KMS-11 (cell line): ENCODE measurements at regions not wholly inside any gene's neighbourhood (a gene's known extent, or its start where the extent isn't known, plus 50 kb on each side); places are given as distances from the start of the nearest gene placed in this dataset.

Experiments
- H2AFZ ChIP-seq: fragments of 200-600 bp; sonication (generic); 2 replicates; pipeline ENCODE4 v1.6.1; 2016; ENCODE audit warnings: antibody characterized with exemption, mixed run types, low read depth
- H3K27ac ChIP-seq: fragments of 200-600 bp; sonication (generic); 2 replicates; pipeline ENCODE4 v1.6.1; 2016; ENCODE audit warnings: mild to moderate bottlenecking, mixed run types
- H3K27me3 ChIP-seq: fragments of 200-600 bp; sonication (generic); 2 replicates; pipeline ENCODE4 v1.6.1; 2017; ENCODE audit warnings: mild to moderate bottlenecking, low read depth, mixed run types, moderate library complexity; ENCODE audit not compliant: insufficient read depth
- H3K36me3 ChIP-seq: fragments of 200-600 bp; sonication (generic); 2 replicates; pipeline ENCODE4 v1.6.1; 2017; ENCODE audit warnings: mild to moderate bottlenecking, mixed run types; ENCODE audit not compliant: insufficient read depth
- H3K4me1 ChIP-seq: fragments of 200-600 bp; sonication (generic); 2 replicates; pipeline ENCODE4 v1.6.1; 2016; ENCODE audit warnings: mild to moderate bottlenecking, low read depth, mixed run types; ENCODE audit not compliant: poor library complexity, severe bottlenecking
- H3K4me2 ChIP-seq: fragments of 200-600 bp; sonication (generic); 2 replicates; pipeline ENCODE4 v1.7.0; 2016; ENCODE audit warnings: mild to moderate bottlenecking, mixed run types
- H3K4me3 ChIP-seq: fragments of 200-600 bp; sonication (generic); IDR thresholded peaks from 2 replicates; pipeline ENCODE4 v1.6.1; 2017; ENCODE audit warnings: low read depth, low read length, mixed read lengths; ENCODE audit not compliant: insufficient read depth
- H3K79me2 ChIP-seq: fragments of 200-600 bp; sonication (generic); 2 replicates; pipeline ENCODE4 v1.6.1; 2016; ENCODE audit warnings: low read depth, mixed run types; ENCODE audit not compliant: insufficient read depth
- H3K9ac ChIP-seq: fragments of 200-600 bp; sonication (generic); 2 replicates; pipeline ENCODE4 v1.6.1; 2016; ENCODE audit warnings: mild to moderate bottlenecking, mixed run types
- H4K20me1 ChIP-seq: fragments of 200-600 bp; sonication (generic); 2 replicates; pipeline ENCODE4 v1.6.1; 2016; ENCODE audit warnings: mild to moderate bottlenecking, mixed run types; ENCODE audit not compliant: insufficient read depth
- CTCF ChIP-seq: fragments of 200-600 bp; sonication (generic); conservative IDR thresholded peaks from 2 replicates; pipeline ENCODE4 v1.6.1; 2017; ENCODE audit warnings: low read depth, mild to moderate bottlenecking, antibody characterized with exemption, low read length, moderate library complexity, mixed read lengths

- Histone ChIP-seq H3K36me3 (no peaks in the 10 kb centered on the region), H3K4me3 (no peak overlapping the region), H3K79me2 (no peaks in the 10 kb centered on the region)
These were observed 150.6 kb downstream of the FHIP1A start for GRCh38 chr4:151559595-151559994.

GRCh38 chr4:151561551-151562256 is 152.7 kb downstream of the FHIP1A start:
- no peak overlapping the region for H3K4me3 ChIP-seq
- no peaks in the 10 kb centered on the region for H3K36me3 ChIP-seq
- no peaks in the 10 kb centered on the region for H3K27me3 ChIP-seq
- no peak for TF ChIP-seq CTCF
- H3K27ac ChIP-seq, result no peak overlapping the region
- no peaks in the 10 kb centered on the region for H4K20me1 ChIP-seq
- no peak overlapping the region for H3K4me2 ChIP-seq
- H3K79me2 ChIP-seq, result no peaks in the 10 kb centered on the region
- H3K4me1 ChIP-seq, result no peaks in the 10 kb centered on the region
- no peak overlapping the region for H2AFZ ChIP-seq
- H3K9ac ChIP-seq, result no peak overlapping the region

More at GRCh38 chr4:151559595-151559994, 150.6 kb downstream of the FHIP1A start:
- Histone ChIP-seq H2AFZ (no peak overlapping the region), H4K20me1 (no peaks in the 10 kb centered on the region), H3K4me2 (no peak overlapping the region), H3K27ac (no peak overlapping the region), H3K27me3 (no peaks in the 10 kb centered on the region), H3K9ac (no peak overlapping the region), H3K4me1 (no peaks in the 10 kb centered on the region)
- no peak for TF ChIP-seq CTCF

- Histone ChIP-seq H3K27ac (no peak overlapping the region), H3K27me3 (no peaks in the 10 kb centered on the region), H3K36me3 (no peaks in the 10 kb centered on the region), H3K4me1 (no peaks in the 10 kb centered on the region), H4K20me1 (no peaks in the 10 kb centered on the region), H3K4me3 (no peak overlapping the region), H2AFZ (no peak overlapping the region), H3K79me2 (no peaks in the 10 kb centered on the region), H3K4me2 (no peak overlapping the region), H3K9ac (no peak overlapping the region)
- no peak for TF ChIP-seq CTCF
These were observed 154.2 kb downstream of the FHIP1A start for GRCh38 chr4:151563194-151563593.

GRCh38 chr4:151564321-151564720 is 155.3 kb downstream of the FHIP1A start:
- TF ChIP-seq CTCF, result no peak
- no peak overlapping the region for H2AFZ ChIP-seq
- no peaks in the 10 kb centered on the region for H4K20me1 ChIP-seq
- H3K4me3 ChIP-seq, result no peak overlapping the region
- no peaks in the 10 kb centered on the region for H3K27me3 ChIP-seq
- no peaks in the 10 kb centered on the region for H3K79me2 ChIP-seq
- H3K4me2 ChIP-seq, result no peak overlapping the region
- H3K4me1 ChIP-seq, result no peaks in the 10 kb centered on the region
- H3K27ac ChIP-seq, result no peak overlapping the region
- H3K9ac ChIP-seq, result no peak overlapping the region
- no peaks in the 10 kb centered on the region for H3K36me3 ChIP-seq
